DND-41 (cell line): ENCODE measurements at regions not wholly inside any gene's neighbourhood (a gene's known extent, or its start where the extent isn't known, plus 50 kb on each side); places are given as distances from the start of the nearest gene placed in this dataset.
"Not testable (repeated sequence)": the region's sequence is repeated elsewhere in the genome, so short reads cannot be mapped to it uniquely, and the experiment has no call there.

Source experiments
- EZH2 ChIP-seq: IDR thresholded peaks from 3 replicates; pipeline ENCODE4 v1.6.1; 2012; ENCODE audit warnings: borderline replicate concordance, low read depth, mild to moderate bottlenecking, moderate library complexity, low read length, inconsistent platforms; ENCODE audit not compliant: severe bottlenecking
- TF ChIP-seq, protein P1 (sequence below): IDR thresholded peaks from 2 replicates; pipeline ENCODE4 v1.5.1; 2012; ENCODE audit warnings: borderline replicate concordance, low read length, moderate library complexity, mild to moderate bottlenecking; ENCODE audit not compliant: poor library complexity, severe bottlenecking; ENCODE audit errors: extremely low read depth

DNA sequence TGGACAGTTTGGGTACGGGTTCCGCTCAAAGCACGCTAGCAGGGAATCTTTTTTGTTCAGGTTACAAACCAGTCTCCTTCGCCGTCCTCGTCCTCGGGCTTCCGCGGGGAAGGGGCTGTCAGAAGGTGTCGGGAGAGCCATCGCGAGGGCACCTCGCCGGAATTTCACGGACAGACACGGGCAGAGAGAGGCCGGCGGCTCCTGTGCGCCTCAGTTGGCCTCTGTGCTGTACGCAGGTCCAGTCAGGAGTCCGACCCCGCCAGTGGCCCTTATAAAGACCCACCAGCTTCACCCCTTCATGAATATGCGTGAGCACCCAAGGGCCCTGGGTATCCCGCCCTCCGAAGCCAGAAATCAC, 362.1 kb upstream of the DEFB115 start:
- TF ChIP-seq, protein P1, sequence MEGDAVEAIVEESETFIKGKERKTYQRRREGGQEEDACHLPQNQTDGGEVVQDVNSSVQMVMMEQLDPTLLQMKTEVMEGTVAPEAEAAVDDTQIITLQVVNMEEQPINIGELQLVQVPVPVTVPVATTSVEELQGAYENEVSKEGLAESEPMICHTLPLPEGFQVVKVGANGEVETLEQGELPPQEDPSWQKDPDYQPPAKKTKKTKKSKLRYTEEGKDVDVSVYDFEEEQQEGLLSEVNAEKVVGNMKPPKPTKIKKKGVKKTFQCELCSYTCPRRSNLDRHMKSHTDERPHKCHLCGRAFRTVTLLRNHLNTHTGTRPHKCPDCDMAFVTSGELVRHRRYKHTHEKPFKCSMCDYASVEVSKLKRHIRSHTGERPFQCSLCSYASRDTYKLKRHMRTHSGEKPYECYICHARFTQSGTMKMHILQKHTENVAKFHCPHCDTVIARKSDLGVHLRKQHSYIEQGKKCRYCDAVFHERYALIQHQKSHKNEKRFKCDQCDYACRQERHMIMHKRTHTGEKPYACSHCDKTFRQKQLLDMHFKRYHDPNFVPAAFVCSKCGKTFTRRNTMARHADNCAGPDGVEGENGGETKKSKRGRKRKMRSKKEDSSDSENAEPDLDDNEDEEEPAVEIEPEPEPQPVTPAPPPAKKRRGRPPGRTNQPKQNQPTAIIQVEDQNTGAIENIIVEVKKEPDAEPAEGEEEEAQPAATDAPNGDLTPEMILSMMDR = not testable (repeated sequence)
- not testable (repeated sequence) for TF ChIP-seq EZH2
